ENCODE measurements at regions not wholly inside any gene's neighbourhood (a gene's known extent, or its start where the extent isn't known, plus 50 kb on each side); places are given as distances from the start of the nearest gene placed in this dataset.

GRCh38 chr6:8274226-8274625 lies 161.1 kb downstream of the SLC35B3 start:
- TF ChIP-seq CTCF (conservative IDR thresholded peaks at IDR 0.05 in 1 of 2, IDR thresholded peaks at IDR 0.05 in 1 of 2; ENCODE audit: extremely low read depth in 1 of 2, insufficient read depth in 1 of 2, low read depth in 1 of 2, low read length in 2 of 2) (no peak), EZH2 (IDR thresholded peaks at IDR 0.05; ENCODE audit: borderline replicate concordance, low read length) (no peak)
